Sigmoid colon (tissue), 4 donors: ENCODE measurements at regions not wholly inside any gene's neighbourhood (a gene's known extent, or its start where the extent isn't known, plus 50 kb on each side); places are given as distances from the start of the nearest gene placed in this dataset.

ENCODE experiments used
- EP300 ChIP-seq, 4 donors: sonication (generic); formaldehyde crosslinking; IDR thresholded peaks; one replicate each; pipeline ENCODE4 v1.6.1; 2017; ENCODE audit warnings: antibody characterized with exemption in 4 of 4
- POLR2A ChIP-seq, 2 donors: fragments of 450-650 bp; IDR thresholded peaks; one replicate each; pipeline ENCODE4 v1.6.1; 2016; ENCODE audit warnings: antibody characterized with exemption in 2 of 2, mild to moderate bottlenecking in 2 of 2, moderate library complexity in 2 of 2
- POLR2AphosphoS5 ChIP-seq, 4 donors: sonication (generic); formaldehyde crosslinking; IDR thresholded peaks; one replicate each; pipeline ENCODE4 v1.6.1; 2017; ENCODE audit warnings: antibody characterized with exemption in 4 of 4
- TF ChIP-seq, protein P1 (sequence below), 4 experiments: fragments of 450-650 bp in 3 of 4; fragments of 200-600 bp in 1 of 4; IDR thresholded peaks; one replicate each; pipeline ENCODE4 v1.5.1; 2016 to 2019; ENCODE audit warnings: antibody characterized with exemption in 4 of 4, mild to moderate bottlenecking in 3 of 4, moderate library complexity in 2 of 4

DNA sequence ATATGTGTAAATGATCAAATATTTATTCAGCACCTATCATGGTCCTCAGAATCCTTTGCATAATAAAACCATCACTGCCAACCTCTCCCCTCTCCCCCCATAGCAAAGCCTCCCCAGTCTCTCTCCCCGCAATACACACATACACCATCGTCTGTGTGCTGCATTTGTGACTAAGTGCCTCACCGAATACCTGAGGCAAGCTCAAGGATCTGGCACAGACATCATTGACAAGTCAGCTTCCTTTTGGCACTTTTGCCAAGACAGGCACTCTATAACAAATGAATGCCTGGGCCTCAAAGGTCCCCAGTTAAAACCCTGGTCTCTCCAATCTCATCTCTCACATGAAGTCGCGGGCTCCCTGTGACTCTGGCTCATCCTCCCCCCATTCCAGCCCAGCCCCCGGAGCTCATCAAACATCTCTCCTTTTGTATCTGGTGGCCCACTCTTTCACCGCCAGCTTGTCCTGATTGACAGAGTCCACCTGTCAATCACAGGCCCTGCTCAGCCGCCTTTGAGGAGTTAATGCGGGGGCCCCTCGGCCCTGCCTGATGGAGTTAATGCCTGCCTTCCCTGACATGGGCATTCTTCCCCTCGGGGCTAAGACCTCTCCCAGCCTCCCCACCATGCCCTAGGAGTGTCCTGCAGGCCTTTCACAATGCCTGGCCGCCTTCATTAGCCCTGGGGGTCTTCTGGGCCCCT, 135.8 kb upstream of the ATP6AP2 start:
- TF ChIP-seq POLR2A (IDR thresholded peaks at IDR 0.05) = no peak
- TF ChIP-seq, protein P1, sequence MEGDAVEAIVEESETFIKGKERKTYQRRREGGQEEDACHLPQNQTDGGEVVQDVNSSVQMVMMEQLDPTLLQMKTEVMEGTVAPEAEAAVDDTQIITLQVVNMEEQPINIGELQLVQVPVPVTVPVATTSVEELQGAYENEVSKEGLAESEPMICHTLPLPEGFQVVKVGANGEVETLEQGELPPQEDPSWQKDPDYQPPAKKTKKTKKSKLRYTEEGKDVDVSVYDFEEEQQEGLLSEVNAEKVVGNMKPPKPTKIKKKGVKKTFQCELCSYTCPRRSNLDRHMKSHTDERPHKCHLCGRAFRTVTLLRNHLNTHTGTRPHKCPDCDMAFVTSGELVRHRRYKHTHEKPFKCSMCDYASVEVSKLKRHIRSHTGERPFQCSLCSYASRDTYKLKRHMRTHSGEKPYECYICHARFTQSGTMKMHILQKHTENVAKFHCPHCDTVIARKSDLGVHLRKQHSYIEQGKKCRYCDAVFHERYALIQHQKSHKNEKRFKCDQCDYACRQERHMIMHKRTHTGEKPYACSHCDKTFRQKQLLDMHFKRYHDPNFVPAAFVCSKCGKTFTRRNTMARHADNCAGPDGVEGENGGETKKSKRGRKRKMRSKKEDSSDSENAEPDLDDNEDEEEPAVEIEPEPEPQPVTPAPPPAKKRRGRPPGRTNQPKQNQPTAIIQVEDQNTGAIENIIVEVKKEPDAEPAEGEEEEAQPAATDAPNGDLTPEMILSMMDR (IDR thresholded peaks at IDR 0.05) = no peak
- TF ChIP-seq EP300 (IDR thresholded peaks at IDR 0.05) = no peak
- no peak for TF ChIP-seq POLR2AphosphoS5 (IDR thresholded peaks at IDR 0.05)
